GM13976 (cell line): ENCODE measurements at regions not wholly inside any gene's neighbourhood (a gene's known extent, or its start where the extent isn't known, plus 50 kb on each side); places are given as distances from the start of the nearest gene placed in this dataset.

Source experiments
- DNase-seq: peaks from one replicate; pipeline ENCODE4 v3.0.0; 2012; ENCODE audit warnings: low spot score
- in situ Hi-C: fragments of 300-500 bp; cut with MboI; formaldehyde crosslinking; loops from one replicate; pipeline ENCODE4 v1.12.0; 2022; ENCODE audit warnings: low sequenced_read_pairs, mixed read lengths, inconsistent platforms; ENCODE audit not compliant: unreplicated experiment
- TF ChIP-seq, protein P1 (sequence below): IDR thresholded peaks from 2 replicates; pipeline ENCODE4 v1.5.1; 2012; ENCODE audit warnings: borderline replicate concordance, mild to moderate bottlenecking; ENCODE audit not compliant: insufficient read depth; ENCODE audit errors: extremely low read depth, missing control alignments, control extremely low read depth

DNA sequence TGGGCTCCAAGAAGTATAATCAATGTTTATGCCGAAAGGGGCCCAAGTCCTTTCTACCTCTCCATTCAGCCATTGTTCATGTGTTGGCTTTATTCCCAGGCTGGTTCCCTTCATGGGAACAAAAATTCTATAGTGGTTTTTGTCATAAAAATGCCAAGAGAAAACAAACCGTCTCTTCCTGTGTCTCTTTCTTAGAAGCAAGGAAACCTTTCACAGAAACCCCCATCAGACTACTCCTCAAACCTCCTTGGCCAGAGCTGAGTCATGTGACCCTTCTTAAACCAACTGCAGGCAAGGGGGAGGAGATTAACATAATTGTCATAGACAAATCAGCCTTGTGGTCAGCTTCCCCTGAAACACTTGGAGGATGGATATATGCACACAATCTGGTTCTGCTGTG, 75.1 kb upstream of the TANK start:
- TF ChIP-seq, protein P1, sequence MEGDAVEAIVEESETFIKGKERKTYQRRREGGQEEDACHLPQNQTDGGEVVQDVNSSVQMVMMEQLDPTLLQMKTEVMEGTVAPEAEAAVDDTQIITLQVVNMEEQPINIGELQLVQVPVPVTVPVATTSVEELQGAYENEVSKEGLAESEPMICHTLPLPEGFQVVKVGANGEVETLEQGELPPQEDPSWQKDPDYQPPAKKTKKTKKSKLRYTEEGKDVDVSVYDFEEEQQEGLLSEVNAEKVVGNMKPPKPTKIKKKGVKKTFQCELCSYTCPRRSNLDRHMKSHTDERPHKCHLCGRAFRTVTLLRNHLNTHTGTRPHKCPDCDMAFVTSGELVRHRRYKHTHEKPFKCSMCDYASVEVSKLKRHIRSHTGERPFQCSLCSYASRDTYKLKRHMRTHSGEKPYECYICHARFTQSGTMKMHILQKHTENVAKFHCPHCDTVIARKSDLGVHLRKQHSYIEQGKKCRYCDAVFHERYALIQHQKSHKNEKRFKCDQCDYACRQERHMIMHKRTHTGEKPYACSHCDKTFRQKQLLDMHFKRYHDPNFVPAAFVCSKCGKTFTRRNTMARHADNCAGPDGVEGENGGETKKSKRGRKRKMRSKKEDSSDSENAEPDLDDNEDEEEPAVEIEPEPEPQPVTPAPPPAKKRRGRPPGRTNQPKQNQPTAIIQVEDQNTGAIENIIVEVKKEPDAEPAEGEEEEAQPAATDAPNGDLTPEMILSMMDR = no peak
- in situ Hi-C loops = no loop called here
- DNase-seq = no peak

GRCh38 chr2:161088658-161089350, 71.4 kb upstream of the TANK start:
- no peak for DNase-seq
- TF ChIP-seq, protein P1 = no peak
- in situ Hi-C loops = no loop called here

DNA sequence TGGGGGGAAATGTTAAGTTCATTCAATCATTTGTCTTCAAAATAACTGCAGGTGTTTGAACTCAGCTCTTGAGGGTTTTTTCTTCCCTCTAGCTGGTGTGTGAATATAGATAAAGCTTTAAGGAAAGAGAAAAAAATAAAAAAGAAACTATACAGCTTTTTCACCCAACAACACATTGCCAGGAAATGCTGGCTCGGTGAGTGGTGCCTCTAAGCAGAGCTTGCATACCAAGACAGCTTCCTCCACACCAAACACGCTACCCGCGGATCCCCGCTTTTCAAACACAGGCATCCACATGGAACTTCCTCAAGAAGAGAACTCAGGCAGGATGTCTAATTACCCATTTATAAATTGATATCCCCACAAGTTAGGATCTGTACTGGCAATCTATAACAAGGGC, 69.8 kb upstream of the TANK start:
- in situ Hi-C loops = no loop called here
- TF ChIP-seq, protein P1 = no peak
- DNase-seq = no peak

- TF ChIP-seq, protein P1 = no peak
- DNase-seq = no peak
- in situ Hi-C loops = no loop called here
These were observed 64.9 kb upstream of the TANK start for GRCh38 chr2:161095314-161095713.

- DNase-seq = no peak
- TF ChIP-seq, protein P1 = no peak
- in situ Hi-C loops = no loop called here
These were observed 63.9 kb upstream of the TANK start for GRCh38 chr2:161096336-161096735.

DNA sequence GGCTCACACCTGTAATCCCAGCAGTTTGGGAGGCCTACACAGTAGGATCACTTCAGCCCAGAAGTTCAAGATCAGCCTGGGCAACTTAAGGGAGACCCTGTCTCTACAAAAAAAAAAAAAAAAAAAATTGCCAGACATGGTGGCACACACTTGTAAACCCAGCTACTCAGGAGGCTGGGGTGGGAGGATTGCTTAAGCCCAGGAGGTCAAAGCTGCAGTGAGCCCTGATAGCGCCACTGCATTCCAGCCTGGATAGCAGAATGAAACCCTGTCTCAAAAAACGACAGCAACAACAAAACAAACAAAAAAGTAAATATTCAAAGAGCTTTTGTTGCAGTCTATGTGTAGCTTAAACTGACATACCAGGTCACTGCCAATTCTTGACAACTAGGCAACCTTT, 63.1 kb upstream of the TANK start:
- in situ Hi-C loops = no loop called here
- no peak for DNase-seq
- TF ChIP-seq, protein P1 = no peak
